Mesendoderm (in vitro differentiated cells): ENCODE measurements at regions not wholly inside any gene's neighbourhood (a gene's known extent, or its start where the extent isn't known, plus 50 kb on each side); places are given as distances from the start of the nearest gene placed in this dataset.

Experiments used
- DNase-seq: peaks from one replicate; pipeline ENCODE4 v3.0.0; 2013
- H2AK5ac ChIP-seq: 2 replicates; pipeline ENCODE4 v1.6.1; 2013; ENCODE audit warnings: low read length, inconsistent platforms
- H2BK120ac ChIP-seq: 2 replicates; pipeline ENCODE4 v1.6.1; 2013; ENCODE audit warnings: low read depth, mild to moderate bottlenecking, low read length, moderate library complexity, mixed read lengths
- H2BK15ac ChIP-seq: replicated peaks from 2 replicates; pipeline ENCODE4 v1.6.1; 2013; ENCODE audit warnings: low read depth, mild to moderate bottlenecking, moderate library complexity
- H2BK5ac ChIP-seq: 2 replicates; pipeline ENCODE4 v1.6.1; 2013; ENCODE audit warnings: low read length, inconsistent platforms
- H3K18ac ChIP-seq: 2 replicates; pipeline ENCODE4 v1.6.1; 2013; ENCODE audit warnings: mild to moderate bottlenecking, low read length, mixed read lengths
- H3K23ac ChIP-seq: one replicate; pipeline ENCODE4 v1.6.1; 2013; ENCODE audit warnings: low read length
- H3K27ac ChIP-seq: 2 replicates; pipeline ENCODE4 v1.5.1; 2013; ENCODE audit warnings: low read depth, mild to moderate bottlenecking, inconsistent platforms, low read length, moderate library complexity
- H3K27me3 ChIP-seq: 2 replicates; pipeline ENCODE4 v1.6.1; 2013; ENCODE audit warnings: low read length, control low read depth, mild to moderate bottlenecking, inconsistent platforms; ENCODE audit not compliant: insufficient read depth, poor library complexity
- H3K36me3 ChIP-seq: 2 replicates; pipeline ENCODE4 v1.6.1; 2013; ENCODE audit warnings: low read length, inconsistent platforms; ENCODE audit not compliant: control insufficient read depth, insufficient read depth
- H3K4ac ChIP-seq: one replicate; pipeline ENCODE4 v1.6.1; 2013; ENCODE audit warnings: low read depth, mild to moderate bottlenecking, low read length, moderate library complexity
- H3K4me1 ChIP-seq: 2 replicates; pipeline ENCODE4 v1.6.1; 2013; ENCODE audit warnings: low read depth, low read length, inconsistent platforms; ENCODE audit not compliant: control insufficient read depth
- H3K4me2 ChIP-seq: 2 replicates; pipeline ENCODE4 v1.6.1; 2013; ENCODE audit warnings: low read length
- H3K4me3 ChIP-seq: 2 replicates; pipeline ENCODE4 v1.5.1; 2013; ENCODE audit warnings: mild to moderate bottlenecking, low read length
- H3K56ac ChIP-seq: one replicate; pipeline ENCODE4 v1.6.1; 2013; ENCODE audit warnings: low read length
- H3K79me1 ChIP-seq: 2 replicates; pipeline ENCODE4 v1.6.1; 2013; ENCODE audit warnings: low read length, inconsistent platforms
- H3K79me2 ChIP-seq: 2 replicates; pipeline ENCODE4 v1.6.1; 2013; ENCODE audit warnings: mild to moderate bottlenecking, low read length; ENCODE audit not compliant: control insufficient read depth, insufficient read depth
- H3K9ac ChIP-seq: 2 replicates; pipeline ENCODE4 v1.6.1; 2013; ENCODE audit warnings: low read length, inconsistent platforms
- H4K5ac ChIP-seq: one replicate; pipeline ENCODE4 v1.6.1; 2013; ENCODE audit warnings: low read length
- H4K8ac ChIP-seq: one replicate; pipeline ENCODE4 v1.6.1; 2013; ENCODE audit warnings: low read depth, mild to moderate bottlenecking, control low read depth, low read length, moderate library complexity
- WGBS: extraction: QIAGEN DNeasy Blood & Tissue Kit; methylation state at CpG from one replicate; pipeline ENCODE4 v1.1.7; 2013; ENCODE audit warnings: low lambda C conversion rate, missing lambda C conversion rate; ENCODE audit not compliant: insufficient coverage; ENCODE audit errors: extremely low coverage; 5-methylcytosine and 5-hydroxymethylcytosine counted together

DNA sequence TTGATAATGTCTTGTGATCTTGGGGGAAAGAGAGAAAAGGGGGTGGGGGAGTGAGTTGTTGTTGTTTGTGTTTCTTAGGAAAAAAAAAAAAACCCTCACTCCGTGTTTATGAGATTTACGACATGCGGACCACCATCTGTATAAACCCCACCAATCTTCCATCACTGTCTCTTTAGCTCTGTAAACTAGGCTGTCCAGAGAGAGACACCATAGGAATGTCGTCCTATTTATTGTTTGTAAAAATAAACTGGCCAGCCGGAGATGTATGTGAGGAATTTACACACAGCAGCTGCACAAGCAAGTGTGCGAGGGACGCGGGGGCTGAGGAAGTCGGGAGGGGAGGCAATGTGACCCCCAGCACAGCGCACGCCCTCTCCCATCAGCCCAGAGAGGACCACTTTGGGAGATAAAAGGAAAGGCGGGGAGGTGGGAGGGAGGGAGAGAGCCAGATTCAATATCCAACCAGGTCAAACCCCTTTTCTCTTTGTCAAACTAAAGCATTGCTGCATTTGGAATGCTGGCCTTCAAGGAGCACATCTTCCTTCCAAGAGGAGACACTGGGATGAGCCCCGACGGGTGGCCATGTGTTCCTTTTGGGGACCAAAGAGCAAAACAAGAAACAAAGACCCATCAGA lies 136.2 kb upstream of the SALL1 start:
- no peak for DNase-seq
- Histone ChIP-seq H4K8ac (no peak overlapping the region), H3K27ac (no peak overlapping the region), H3K36me3 (no peaks in the 10 kb centered on the region), H2AK5ac (no peak overlapping the region), H3K79me2 (no peaks in the 10 kb centered on the region), H2BK15ac (no peak overlapping the region), H3K23ac (no peak overlapping the region), H3K4me1 (no peaks in the 10 kb centered on the region), H3K18ac (no peak overlapping the region), H3K4me2 (no peak overlapping the region), H2BK5ac (no peak overlapping the region), H3K9ac (no peak overlapping the region), H4K5ac (no peak overlapping the region), H3K27me3 (no peaks in the 10 kb centered on the region), H3K56ac (no peak overlapping the region), H3K4ac (no peak overlapping the region), H2BK120ac (no peak overlapping the region), H3K4me3 (no peak overlapping the region), H3K79me1 (no peaks in the 10 kb centered on the region)
- WGBS, result no CpG with 5 or more reads among the region's 14 CpGs

GRCh38 chr16:51286272-51286671 lies 135.2 kb upstream of the SALL1 start:
- Histone ChIP-seq H2AK5ac (no peak overlapping the region), H3K18ac (no peak overlapping the region), H3K36me3 (no peaks in the 10 kb centered on the region), H2BK15ac (no peak overlapping the region), H4K8ac (no peak overlapping the region), H3K4me1 (no peaks in the 10 kb centered on the region), H4K5ac (no peak overlapping the region), H3K56ac (no peak overlapping the region), H3K23ac (no peak overlapping the region), H2BK120ac (no peak overlapping the region), H3K9ac (no peak overlapping the region), H3K79me2 (no peaks in the 10 kb centered on the region), H3K27ac (no peak overlapping the region), H3K79me1 (no peaks in the 10 kb centered on the region), H3K27me3 (no peaks in the 10 kb centered on the region), H2BK5ac (no peak overlapping the region), H3K4ac (no peak overlapping the region), H3K4me3 (no peak overlapping the region), H3K4me2 (no peak overlapping the region)
- no peak for DNase-seq
- no CpG with 5 or more reads among the region's 5 CpGs for WGBS

DNA sequence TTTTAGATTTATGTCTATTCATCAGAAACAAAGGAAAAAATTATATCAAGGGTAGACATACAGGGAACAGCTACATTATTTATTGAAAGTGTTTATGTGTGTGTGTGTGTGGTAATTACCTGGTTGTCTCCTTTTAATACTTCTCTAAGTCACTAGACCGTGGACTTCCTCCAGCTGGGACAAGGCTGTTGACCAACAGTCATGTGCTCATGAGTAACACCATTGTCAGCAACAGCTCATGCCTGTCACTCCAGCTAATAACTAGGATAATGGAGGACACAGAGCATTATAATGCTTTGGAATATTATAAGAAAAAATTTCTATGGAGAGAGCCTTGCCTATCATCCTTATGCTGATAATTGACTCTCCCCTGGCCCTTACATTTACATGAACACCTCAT lies 125.3 kb upstream of the SALL1 start:
- Histone ChIP-seq H3K4me1 (no peaks in the 10 kb centered on the region), H4K8ac (no peak overlapping the region), H3K4ac (no peak overlapping the region), H3K79me2 (no peaks in the 10 kb centered on the region), H3K4me3 (no peak overlapping the region), H3K18ac (no peak overlapping the region), H2BK120ac (no peak overlapping the region), H2AK5ac (no peak overlapping the region), H3K56ac (no peak overlapping the region), H3K23ac (no peak overlapping the region), H3K36me3 (no peaks in the 10 kb centered on the region), H3K27me3 (no peaks in the 10 kb centered on the region), H3K79me1 (no peaks in the 10 kb centered on the region), H3K27ac (no peak overlapping the region), H4K5ac (no peak overlapping the region), H2BK15ac (no peak overlapping the region), H2BK5ac (no peak overlapping the region), H3K4me2 (no peak overlapping the region), H3K9ac (no peak overlapping the region)
- DNase-seq, result no peak
- WGBS, result no CpG with 5 or more reads among the region's 1 CpG

GRCh38 chr16:51272420-51272819 lies 121.3 kb upstream of the SALL1 start:
- H3K27ac ChIP-seq, result no peak overlapping the region
- no CpG with 5 or more reads among the region's 4 CpGs for WGBS
- no peak overlapping the region for H3K4me2 ChIP-seq
- no peaks in the 10 kb centered on the region for H3K4me1 ChIP-seq
- H2BK5ac ChIP-seq, result no peak overlapping the region
- no peak overlapping the region for H2BK15ac ChIP-seq
- no peak overlapping the region for H3K4ac ChIP-seq
- H3K79me1 ChIP-seq, result no peaks in the 10 kb centered on the region
- H4K8ac ChIP-seq, result no peak overlapping the region
- H3K79me2 ChIP-seq, result no peaks in the 10 kb centered on the region
- no peak overlapping the region for H2AK5ac ChIP-seq
- no peak for DNase-seq
- no peak overlapping the region for H3K18ac ChIP-seq
- no peak overlapping the region for H3K4me3 ChIP-seq
- H3K56ac ChIP-seq, result no peak overlapping the region
- no peaks in the 10 kb centered on the region for H3K27me3 ChIP-seq
- no peak overlapping the region for H4K5ac ChIP-seq
- H3K36me3 ChIP-seq, result no peaks in the 10 kb centered on the region
- no peak overlapping the region for H2BK120ac ChIP-seq
- no peak overlapping the region for H3K9ac ChIP-seq
- H3K23ac ChIP-seq, result no peak overlapping the region

DNA sequence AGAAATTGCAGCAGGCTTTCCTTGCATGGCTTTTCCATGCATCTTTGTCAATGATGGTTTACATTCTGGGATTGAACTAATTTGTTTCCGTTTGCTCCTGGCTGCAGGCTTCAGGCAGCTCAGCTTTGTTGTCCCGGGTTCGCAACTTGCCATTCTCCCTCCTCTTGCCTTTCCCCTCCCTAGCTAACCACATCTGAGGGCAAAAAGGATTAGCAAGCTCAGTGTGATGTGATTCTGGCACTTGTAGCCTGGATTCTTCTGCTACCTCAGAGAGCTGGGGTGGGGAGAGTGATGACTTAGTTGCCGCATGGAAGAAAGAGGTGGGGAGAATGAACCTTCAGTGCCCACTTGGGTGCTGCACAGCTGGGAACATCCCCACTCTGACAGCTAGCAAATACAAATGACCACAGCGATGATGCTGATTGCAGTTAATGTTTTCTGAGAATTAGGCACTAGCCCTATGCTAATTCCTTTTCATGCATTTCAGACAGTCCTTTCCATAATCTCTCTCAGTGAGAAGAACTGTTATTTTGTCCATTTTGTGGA lies 120.2 kb upstream of the SALL1 start:
- Histone ChIP-seq H2BK15ac (no peak overlapping the region), H2AK5ac (no peak overlapping the region), H3K23ac (no peak overlapping the region), H4K8ac (no peak overlapping the region), H3K18ac (no peak overlapping the region), H3K4me3 (no peak overlapping the region), H2BK120ac (no peak overlapping the region), H3K27ac (no peak overlapping the region), H2BK5ac (no peak overlapping the region), H4K5ac (no peak overlapping the region), H3K4me1 (no peaks in the 10 kb centered on the region), H3K27me3 (no peaks in the 10 kb centered on the region), H3K4ac (no peak overlapping the region), H3K56ac (no peak overlapping the region), H3K36me3 (no peaks in the 10 kb centered on the region), H3K4me2 (no peak overlapping the region), H3K79me2 (no peaks in the 10 kb centered on the region), H3K9ac (no peak overlapping the region), H3K79me1 (no peaks in the 10 kb centered on the region)
- DNase-seq, result no peak
- no CpG with 5 or more reads among the region's 5 CpGs for WGBS

DNA sequence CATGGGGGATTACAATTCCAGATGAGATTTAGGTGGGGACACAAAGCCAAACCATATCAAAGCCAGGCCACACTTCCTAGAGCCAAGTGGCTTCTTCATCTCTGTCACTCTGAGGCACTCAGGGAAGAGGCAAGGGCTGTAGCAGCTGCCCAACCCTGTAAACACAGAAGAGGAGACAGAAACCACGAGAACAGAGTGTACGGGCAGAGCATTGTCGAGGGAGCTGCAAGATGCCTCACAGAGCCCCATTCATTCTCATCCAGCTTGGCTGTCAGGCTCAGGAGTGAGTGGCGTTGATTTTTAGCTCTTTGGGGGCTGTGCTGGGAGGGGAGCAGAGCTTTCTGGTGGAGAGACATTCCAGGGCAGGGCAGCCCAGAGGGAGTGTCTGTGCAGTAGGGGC lies 117.2 kb upstream of the SALL1 start:
- Histone ChIP-seq H4K8ac (no peak overlapping the region), H3K23ac (no peak overlapping the region), H3K56ac (no peak overlapping the region), H3K4me1 (no peaks in the 10 kb centered on the region), H3K9ac (no peak overlapping the region), H3K27ac (no peak overlapping the region), H3K27me3 (no peaks in the 10 kb centered on the region), H2AK5ac (no peak overlapping the region), H3K79me2 (no peaks in the 10 kb centered on the region), H2BK5ac (no peak overlapping the region), H3K36me3 (no peaks in the 10 kb centered on the region), H3K4me2 (no peak overlapping the region), H2BK15ac (no peak overlapping the region), H2BK120ac (no peak overlapping the region), H3K4ac (no peak overlapping the region), H4K5ac (no peak overlapping the region), H3K4me3 (no peak overlapping the region), H3K79me1 (no peaks in the 10 kb centered on the region), H3K18ac (no peak overlapping the region)
- no CpG with 5 or more reads among the region's 4 CpGs for WGBS
- no peak for DNase-seq
